Stomach (tissue), 4 donors: ENCODE measurements at regions not wholly inside any gene's neighbourhood (a gene's known extent, or its start where the extent isn't known, plus 50 kb on each side); places are given as distances from the start of the nearest gene placed in this dataset.

ENCODE experiments used
- POLR2A ChIP-seq, 4 donors: fragments of 450-650 bp; IDR thresholded peaks; one replicate each; pipeline ENCODE4 v1.6.1; 2016; ENCODE audit warnings: antibody characterized with exemption in 4 of 4, control low read depth in 2 of 4, mild to moderate bottlenecking in 1 of 4, moderate library complexity in 1 of 4
- POLR2AphosphoS5 ChIP-seq, 3 donors: sonication (generic); formaldehyde crosslinking; IDR thresholded peaks; one replicate each; pipeline ENCODE4 v1.6.1; 2016; ENCODE audit warnings: antibody characterized with exemption in 3 of 3
- TF ChIP-seq, protein P1 (sequence below), 7 experiments: fragments of 450-650 bp in 4 of 7; fragments of 200-600 bp in 3 of 7; sonication (generic) in 3 of 7; IDR thresholded peaks; one replicate each; pipeline ENCODE4 v1.5.1; 2016 to 2019; ENCODE audit warnings: antibody characterized with exemption in 7 of 7, control low read depth in 2 of 7, mild to moderate bottlenecking in 1 of 7

DNA sequence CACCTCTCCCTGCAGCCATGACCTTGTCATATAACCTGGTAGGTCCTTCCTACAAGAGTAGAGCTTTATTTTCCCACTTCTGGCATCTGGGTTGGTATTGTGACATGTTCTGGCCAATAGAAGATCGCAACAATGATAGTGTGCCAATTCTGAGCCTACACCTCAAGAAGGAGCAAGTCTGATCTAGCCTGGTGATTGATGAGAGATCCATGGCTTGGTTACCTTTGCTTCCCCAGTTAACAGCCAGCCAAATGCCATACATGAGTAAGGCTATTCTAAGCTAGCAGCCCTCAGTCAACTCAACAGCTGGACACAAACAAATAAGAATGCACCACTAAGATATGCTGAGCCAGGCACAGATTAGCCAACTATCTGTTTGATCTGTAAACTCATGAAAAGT is 226.7 kb downstream of the LMO4 start:
- no peak for TF ChIP-seq POLR2A (IDR thresholded peaks at IDR 0.05)
- TF ChIP-seq, protein P1, sequence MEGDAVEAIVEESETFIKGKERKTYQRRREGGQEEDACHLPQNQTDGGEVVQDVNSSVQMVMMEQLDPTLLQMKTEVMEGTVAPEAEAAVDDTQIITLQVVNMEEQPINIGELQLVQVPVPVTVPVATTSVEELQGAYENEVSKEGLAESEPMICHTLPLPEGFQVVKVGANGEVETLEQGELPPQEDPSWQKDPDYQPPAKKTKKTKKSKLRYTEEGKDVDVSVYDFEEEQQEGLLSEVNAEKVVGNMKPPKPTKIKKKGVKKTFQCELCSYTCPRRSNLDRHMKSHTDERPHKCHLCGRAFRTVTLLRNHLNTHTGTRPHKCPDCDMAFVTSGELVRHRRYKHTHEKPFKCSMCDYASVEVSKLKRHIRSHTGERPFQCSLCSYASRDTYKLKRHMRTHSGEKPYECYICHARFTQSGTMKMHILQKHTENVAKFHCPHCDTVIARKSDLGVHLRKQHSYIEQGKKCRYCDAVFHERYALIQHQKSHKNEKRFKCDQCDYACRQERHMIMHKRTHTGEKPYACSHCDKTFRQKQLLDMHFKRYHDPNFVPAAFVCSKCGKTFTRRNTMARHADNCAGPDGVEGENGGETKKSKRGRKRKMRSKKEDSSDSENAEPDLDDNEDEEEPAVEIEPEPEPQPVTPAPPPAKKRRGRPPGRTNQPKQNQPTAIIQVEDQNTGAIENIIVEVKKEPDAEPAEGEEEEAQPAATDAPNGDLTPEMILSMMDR (IDR thresholded peaks at IDR 0.05) = no peak
- no peak for TF ChIP-seq POLR2AphosphoS5 (IDR thresholded peaks at IDR 0.05)
